Middle frontal gyrus (tissue), 1 donor: ENCODE measurements at regions not wholly inside any gene's neighbourhood (a gene's known extent, or its start where the extent isn't known, plus 50 kb on each side); places are given as distances from the start of the nearest gene placed in this dataset.

ENCODE experiments used
- DNase-seq: peaks from one replicate; pipeline ENCODE4 v3.0.0-alpha.2; 2015; ENCODE audit warnings: low spot score; ENCODE audit errors: extremely low spot score

DNA sequence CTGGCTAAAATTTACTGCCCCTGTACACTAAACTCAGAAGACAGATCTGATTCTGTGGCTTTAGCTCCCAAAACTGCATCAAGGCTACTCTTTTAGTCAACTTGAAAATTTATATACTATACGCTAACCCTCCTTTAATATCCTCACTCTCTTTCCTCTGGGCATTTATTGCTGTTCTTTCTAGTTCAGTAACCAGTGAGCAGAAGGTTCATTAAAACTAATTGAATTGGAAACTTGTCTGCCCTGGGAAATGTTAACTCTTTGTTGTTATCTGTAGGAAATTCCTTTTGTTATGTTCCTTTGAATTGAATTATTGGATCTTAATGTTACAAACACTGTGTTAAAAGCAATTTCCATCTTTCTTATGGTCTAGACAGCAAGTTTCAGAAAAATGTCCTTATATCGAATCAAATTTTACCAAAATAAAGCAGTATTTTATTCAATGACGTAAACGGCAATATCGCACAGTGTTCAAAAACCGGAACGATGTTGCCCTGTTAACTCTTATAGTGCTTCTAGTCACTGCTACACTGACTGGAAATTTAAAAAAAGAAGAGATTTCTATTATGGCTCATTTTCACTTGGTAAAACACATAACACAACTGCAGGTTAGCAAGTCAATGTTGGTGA lies 168.3 kb downstream of the NR4A2 start:
- DNase-seq, result no peak

DNA sequence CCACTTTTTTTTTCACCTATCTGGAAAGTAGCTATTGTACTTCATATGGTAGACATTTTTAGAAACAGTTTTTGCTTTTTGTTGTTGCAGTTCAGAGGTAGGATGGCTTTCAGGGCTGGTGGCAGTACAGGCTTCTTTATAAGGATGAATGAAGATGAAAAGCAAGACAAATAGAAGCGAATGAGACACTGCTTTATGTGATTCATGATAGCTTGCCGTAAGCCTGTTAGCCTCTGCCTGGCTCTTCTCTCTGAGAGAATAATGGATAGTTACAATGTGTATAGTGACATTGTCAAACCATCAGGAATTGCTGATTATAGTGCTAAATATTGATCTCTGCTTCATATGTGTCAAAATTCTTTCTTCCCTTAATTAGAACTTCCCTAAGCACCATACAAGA lies 173.7 kb downstream of the NR4A2 start:
- no peak for DNase-seq

- no peak for DNase-seq
These were observed 174.9 kb downstream of the NR4A2 start for GRCh38 chr2:156157670-156158069.

DNA sequence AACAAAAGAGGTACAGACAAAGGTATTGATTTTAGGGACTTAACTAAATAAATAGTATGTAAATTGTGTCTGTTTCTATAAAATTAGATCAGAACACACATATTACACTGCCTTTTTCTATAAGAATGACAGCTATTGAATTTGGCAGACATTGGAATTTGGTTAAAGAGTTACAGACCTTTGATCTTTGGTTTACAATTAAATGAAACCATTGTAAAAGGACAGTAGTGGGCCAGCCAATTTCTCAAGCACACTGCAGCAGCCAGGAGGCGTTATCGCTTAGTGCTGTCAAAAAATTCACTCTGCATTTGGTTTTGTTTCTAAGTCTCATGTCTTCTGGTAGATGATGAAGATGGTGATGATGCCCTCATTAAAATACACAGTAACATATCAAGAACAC lies 175.9 kb downstream of the NR4A2 start:
- no peak for DNase-seq

- no peak for DNase-seq
These were observed 177.2 kb downstream of the NR4A2 start for GRCh38 chr2:156155319-156155718.

- no peak for DNase-seq
These were observed 181.2 kb downstream of the NR4A2 start for GRCh38 chr2:156151351-156151750.

GRCh38 chr2:156147594-156148330 lies 184.8 kb downstream of the NR4A2 start:
- DNase-seq, result no peak

DNA sequence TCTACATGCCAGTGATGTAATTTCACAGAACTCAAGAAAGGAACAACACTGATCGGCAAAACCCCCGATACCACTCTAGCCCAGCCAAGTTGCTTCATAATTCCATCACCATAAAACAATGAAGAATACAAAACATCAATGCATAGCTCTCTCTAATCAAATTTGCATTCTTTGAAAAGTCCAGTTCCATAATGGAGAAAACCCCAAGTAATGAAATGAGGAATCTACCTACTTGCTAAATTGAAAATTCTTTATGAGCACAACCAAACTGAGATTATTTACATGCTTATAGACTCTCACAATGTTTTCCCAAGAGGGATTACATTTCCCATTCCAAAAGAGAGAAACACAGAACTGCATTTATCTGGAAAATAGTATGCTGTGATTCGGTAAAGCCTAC lies 186.5 kb downstream of the NR4A2 start:
- no peak for DNase-seq

GRCh38 chr2:156145469-156145868 lies 187.1 kb downstream of the NR4A2 start:
- no peak for DNase-seq

- DNase-seq, result no peak
These were observed 196.0 kb downstream of the NR4A2 start for GRCh38 chr2:156136566-156136965.

DNA sequence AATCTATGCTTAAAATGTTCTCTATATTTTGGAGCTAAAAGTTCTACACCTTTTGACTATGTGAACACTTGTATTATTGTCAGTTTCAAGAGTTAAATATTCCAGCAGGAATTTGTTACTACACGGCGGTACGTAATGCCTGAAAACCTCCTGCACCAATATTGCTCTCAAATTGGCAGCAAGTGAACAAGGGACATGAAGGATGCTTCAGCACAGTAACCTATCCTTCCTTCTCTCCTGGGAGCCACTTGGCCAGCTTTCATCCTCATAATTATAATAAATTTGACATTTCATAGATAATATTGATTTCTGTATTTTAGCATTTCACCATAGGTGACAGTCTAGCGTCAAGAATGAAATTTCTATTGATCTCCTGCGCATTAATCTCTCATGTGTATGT lies 197.6 kb downstream of the NR4A2 start:
- DNase-seq, result no peak

DNA sequence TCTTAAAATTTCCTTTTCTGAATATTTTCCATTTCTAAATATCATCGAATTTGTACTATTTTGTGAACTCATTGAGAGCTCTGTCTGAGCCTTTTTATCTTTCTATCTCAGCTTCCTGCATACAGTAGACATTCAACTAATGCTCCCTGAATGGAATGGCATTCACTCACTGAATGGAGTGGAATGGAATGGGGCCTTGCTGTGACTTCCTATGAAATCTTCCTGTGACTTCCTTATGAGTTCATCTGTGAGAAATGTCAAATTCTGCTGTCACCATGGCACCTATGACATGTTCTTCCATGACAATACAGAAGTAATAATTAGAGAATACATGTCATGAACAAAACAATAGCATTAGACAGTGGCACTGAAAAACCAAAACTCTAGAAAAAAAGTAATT lies 199.6 kb downstream of the NR4A2 start:
- DNase-seq, result no peak

GRCh38 chr2:156132130-156132529 lies 200.4 kb downstream of the NR4A2 start:
- DNase-seq, result no peak

DNA sequence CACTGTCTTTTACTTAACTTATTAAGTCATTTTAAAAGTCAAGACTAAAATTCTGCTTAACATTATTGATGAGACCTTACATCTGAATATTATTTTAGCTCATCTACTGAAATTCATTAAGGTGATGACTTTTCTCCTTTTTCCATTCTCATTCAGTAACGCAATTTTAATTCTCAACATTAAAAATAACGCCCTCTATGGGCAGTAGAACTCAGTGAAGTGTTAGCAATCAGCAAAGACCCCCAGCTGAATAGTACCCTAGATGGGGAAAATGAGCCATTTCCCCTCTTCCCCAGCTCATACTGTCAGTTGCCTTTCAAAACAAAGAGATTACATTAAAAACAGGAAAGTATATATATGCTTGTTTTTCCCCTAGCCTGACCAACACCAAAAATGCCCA lies 203.3 kb downstream of the NR4A2 start:
- no peak for DNase-seq

GRCh38 chr2:156125018-156125417 lies 207.5 kb downstream of the NR4A2 start:
- no peak for DNase-seq

GRCh38 chr2:156124458-156124857 lies 208.1 kb downstream of the NR4A2 start:
- no peak for DNase-seq

DNA sequence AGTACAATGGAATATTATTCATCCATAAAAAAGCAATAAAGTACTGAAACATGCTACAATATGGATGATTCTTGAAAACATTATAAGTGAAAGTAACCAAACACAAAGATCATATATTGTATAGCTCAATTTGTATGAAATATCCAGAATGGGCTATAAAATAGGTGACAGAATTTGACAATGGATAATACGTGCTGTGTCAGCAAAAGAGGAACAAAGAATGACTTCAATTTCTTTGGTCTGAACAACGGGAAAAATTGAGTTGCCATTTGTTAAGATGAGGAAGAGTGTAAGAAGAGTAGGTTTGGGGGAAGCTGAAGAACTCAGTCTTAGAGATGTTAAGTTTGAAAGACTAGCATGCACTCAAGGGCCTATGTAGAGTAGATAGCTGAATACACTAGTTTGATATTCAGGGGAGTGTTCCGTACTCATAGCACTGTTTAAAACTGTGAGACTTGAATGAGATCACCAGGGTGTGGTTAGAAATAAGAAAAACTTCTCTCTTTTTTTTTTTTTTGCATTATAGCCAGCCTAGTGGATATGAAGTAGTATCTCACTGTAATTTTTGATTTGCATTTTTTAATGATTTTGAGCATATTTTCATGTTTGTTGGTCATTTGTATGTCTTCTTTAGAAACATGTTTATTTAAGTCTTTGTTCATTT lies 213.6 kb downstream of the NR4A2 start:
- no peak for DNase-seq

DNA sequence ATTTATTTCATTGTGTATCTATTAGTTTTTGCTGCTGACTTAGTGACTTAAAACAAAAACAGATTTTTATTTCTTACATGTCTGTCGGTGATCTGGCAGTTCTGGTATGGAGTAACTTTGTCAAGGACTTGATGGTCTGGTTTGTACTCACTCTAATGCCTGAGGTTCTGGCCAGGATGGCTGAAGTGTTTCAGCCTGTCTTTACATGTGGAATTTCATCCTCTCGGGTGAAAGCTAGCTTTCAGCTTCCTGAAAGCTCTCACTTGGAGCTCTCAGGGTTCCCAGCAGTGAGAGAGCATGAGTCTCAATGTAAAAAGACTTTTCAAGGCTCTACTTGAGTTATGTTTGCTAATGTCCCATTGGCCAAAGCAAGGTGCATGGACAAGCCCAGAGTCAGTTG lies 216.4 kb downstream of the NR4A2 start:
- DNase-seq, result no peak

DNA sequence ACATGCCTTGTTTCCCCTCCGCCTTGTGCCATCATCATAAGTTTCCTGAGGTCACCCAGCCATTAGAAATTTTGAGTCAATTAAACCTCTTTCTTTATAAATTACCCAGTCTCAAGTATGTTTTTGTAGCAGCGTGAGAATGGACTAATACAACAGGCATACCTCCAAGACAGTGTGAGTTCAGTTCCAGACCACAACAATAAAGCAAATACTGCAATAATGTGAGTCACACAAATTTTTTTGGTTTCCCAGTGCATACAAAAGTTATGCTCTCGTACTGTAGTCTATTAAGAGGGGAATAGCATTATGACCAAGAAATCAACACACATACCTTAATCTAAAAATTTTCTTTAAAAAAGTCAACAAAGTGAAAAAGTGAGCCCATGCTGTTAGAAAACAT lies 217.2 kb downstream of the NR4A2 start:
- no peak for DNase-seq

- no peak for DNase-seq
These were observed 220.2 kb downstream of the NR4A2 start for GRCh38 chr2:156112323-156112722.

- no peak for DNase-seq
These were observed 221.6 kb downstream of the NR4A2 start for GRCh38 chr2:156110890-156111289.

DNA sequence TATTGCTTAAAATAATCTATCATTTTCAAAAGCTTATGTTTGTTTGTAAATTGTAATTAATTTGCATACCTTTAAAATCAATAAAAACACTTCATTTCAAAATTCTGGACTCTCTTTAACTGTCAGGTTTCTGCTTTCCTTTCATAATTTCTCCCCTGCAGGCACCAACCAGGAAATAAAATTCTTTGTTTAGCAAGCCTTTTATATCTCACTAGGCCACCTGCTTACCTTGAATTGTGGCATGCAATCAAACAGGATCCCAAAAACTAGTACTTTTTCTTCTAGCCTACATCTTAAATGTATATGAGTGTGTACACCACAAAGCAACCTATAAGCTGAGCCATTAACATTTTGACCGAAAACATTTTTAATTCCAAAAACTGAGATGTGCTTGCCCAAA lies 233.1 kb downstream of the NR4A2 start:
- no peak for DNase-seq

GRCh38 chr2:156098506-156098905 lies 234.0 kb downstream of the NR4A2 start:
- DNase-seq, result no peak
